Keratinocyte (primary cell): ENCODE measurements at regions not wholly inside any gene's neighbourhood (a gene's known extent, or its start where the extent isn't known, plus 50 kb on each side); places are given as distances from the start of the nearest gene placed in this dataset.

ENCODE experiments used
- DNase-seq: peaks from one replicate; pipeline ENCODE4 v3.0.0-alpha.2; 2011; ENCODE audit warnings: low read depth, missing footprints, low spot score
- FAIRE-seq: peaks from 2 replicates; lab custom pipeline; 2011; peaks lifted over from hg19 to GRCh38; lab: Jason Lieb, UNC
- H2AFZ ChIP-seq: 2 replicates; pipeline ENCODE4 v1.6.0; 2012; ENCODE audit warnings: low read length, control low read depth, inconsistent platforms; ENCODE audit not compliant: control insufficient read depth
- H3K27ac ChIP-seq: 2 replicates; pipeline ENCODE4 v1.5.1; 2011; ENCODE audit warnings: low read length; ENCODE audit not compliant: control insufficient read depth, insufficient read depth
- H3K27me3 ChIP-seq: 3 replicates; pipeline ENCODE4 v1.6.0; 2011; ENCODE audit warnings: low read length; ENCODE audit not compliant: control insufficient read depth, insufficient read depth; ENCODE audit errors: extremely low read depth
- H3K36me3 ChIP-seq, 2 experiments: 2 replicates in 1 of 2; 3 replicates in 1 of 2; pipeline ENCODE4 v1.5.1; 2011; ENCODE audit warnings: low read length in 2 of 2, mild to moderate bottlenecking in 1 of 2; ENCODE audit not compliant: control insufficient read depth in 2 of 2, insufficient read depth in 2 of 2; ENCODE audit errors: extremely low read depth in 1 of 2
- H3K4me1 ChIP-seq: 3 replicates; pipeline ENCODE4 v1.5.1; 2011; ENCODE audit warnings: low read length; ENCODE audit not compliant: control insufficient read depth, insufficient read depth; ENCODE audit errors: extremely low read depth
- H3K4me2 ChIP-seq: 3 replicates; pipeline ENCODE4 v1.6.0; 2011; ENCODE audit warnings: low read depth, low read length; ENCODE audit not compliant: control insufficient read depth, insufficient read depth; ENCODE audit errors: extremely low read depth
- H3K4me3 ChIP-seq, 3 experiments: fragments of 200-600 bp in 1 of 3; sonication (generic) in 1 of 3; 2 replicates in 2 of 3; 3 replicates in 1 of 3; pipeline ENCODE4 v1.5.1; 2011 to 2016; ENCODE audit warnings: low read length in 3 of 3, mild to moderate bottlenecking in 3 of 3, control low read depth in 2 of 3, inconsistent platforms in 1 of 3, low read depth in 1 of 3, mixed read lengths in 1 of 3, mixed run types in 1 of 3, moderate library complexity in 1 of 3; ENCODE audit not compliant: control insufficient read depth in 2 of 3, insufficient read depth in 2 of 3; ENCODE audit errors: extremely low read depth in 1 of 3
- H3K79me2 ChIP-seq: 2 replicates; pipeline ENCODE4 v1.6.0; 2012; ENCODE audit warnings: low read length; ENCODE audit not compliant: control insufficient read depth, insufficient read depth
- H3K9ac ChIP-seq: 3 replicates; pipeline ENCODE4 v1.6.0; 2011; ENCODE audit warnings: low read length; ENCODE audit not compliant: control insufficient read depth, insufficient read depth; ENCODE audit errors: extremely low read depth
- H3K9me1 ChIP-seq: 3 replicates; pipeline ENCODE4 v1.6.0; 2011; ENCODE audit warnings: low read length; ENCODE audit not compliant: control insufficient read depth, insufficient read depth; ENCODE audit errors: extremely low read depth
- H3K9me3 ChIP-seq: 2 replicates; pipeline ENCODE4 v1.5.1; 2012; ENCODE audit warnings: low read depth, low read length; ENCODE audit not compliant: control insufficient read depth
- H4K20me1 ChIP-seq: 3 replicates; pipeline ENCODE4 v1.6.0; 2011; ENCODE audit warnings: low read length; ENCODE audit not compliant: control insufficient read depth, insufficient read depth; ENCODE audit errors: extremely low read depth
- EZH2 ChIP-seq: IDR thresholded peaks from one replicate; pipeline ENCODE4 v1.6.1; 2012; ENCODE audit warnings: inconsistent platforms, mild to moderate bottlenecking, low read length, moderate library complexity
- dilution Hi-C: fragments of 300-500 bp; cut with MboI; formaldehyde crosslinking; loops from one replicate; pipeline ENCODE4 v1.7.0; 2020; ENCODE audit warnings: low sequenced_read_pairs; ENCODE audit not compliant: extremely low pct_ligation_motif_present
- TF ChIP-seq, protein P1 (sequence below), 3 experiments: IDR thresholded peaks in 1 of 3; conservative IDR thresholded peaks in 1 of 3; optimal IDR thresholded peaks in 1 of 3; 2 replicates in 2 of 3; 3 replicates in 1 of 3; pipeline versions ENCODE3 to v1.5.1; 2011; ENCODE audit warnings: low read length in 3 of 3, mild to moderate bottlenecking in 3 of 3, moderate library complexity in 2 of 3, control low read depth in 1 of 3, inconsistent platforms in 1 of 3; ENCODE audit not compliant: insufficient read depth in 2 of 3; ENCODE audit errors: extremely low read depth in 1 of 3

DNA sequence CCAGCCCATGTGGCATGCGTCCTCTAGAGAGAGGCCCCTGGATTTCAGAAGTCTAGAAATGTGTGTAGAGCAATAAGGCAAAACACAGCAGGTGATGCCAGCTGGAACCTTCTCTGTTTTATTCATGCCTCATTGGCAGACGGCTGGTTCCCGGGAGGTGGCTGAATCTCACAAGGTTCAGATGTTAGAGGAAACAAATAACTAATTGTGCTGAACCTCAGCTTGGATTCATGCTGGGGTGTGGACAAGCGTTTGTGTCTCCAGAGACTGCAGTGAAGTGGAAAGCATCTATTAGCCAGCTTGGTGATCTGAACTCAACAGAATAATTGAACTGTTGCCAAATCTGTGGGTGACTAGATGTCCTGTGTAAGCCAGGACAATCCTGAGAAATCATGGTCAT lies 131.1 kb upstream of the NR4A3 start:
- H3K79me2 ChIP-seq: no peaks in the 10 kb centered on the region
- H3K27ac ChIP-seq: no peak overlapping the region
- FAIRE-seq (no peak), DNase-seq (no peak)
- H3K4me2 ChIP-seq: no peak overlapping the region
- no peak overlapping the region for H3K9ac ChIP-seq
- H2AFZ ChIP-seq: no peak overlapping the region
- dilution Hi-C loops: no loop called here
- H3K4me3 ChIP-seq: no peak overlapping the region
- H3K36me3 ChIP-seq: no peaks in the 10 kb centered on the region
- no peak for TF ChIP-seq EZH2
- TF ChIP-seq, protein P1, sequence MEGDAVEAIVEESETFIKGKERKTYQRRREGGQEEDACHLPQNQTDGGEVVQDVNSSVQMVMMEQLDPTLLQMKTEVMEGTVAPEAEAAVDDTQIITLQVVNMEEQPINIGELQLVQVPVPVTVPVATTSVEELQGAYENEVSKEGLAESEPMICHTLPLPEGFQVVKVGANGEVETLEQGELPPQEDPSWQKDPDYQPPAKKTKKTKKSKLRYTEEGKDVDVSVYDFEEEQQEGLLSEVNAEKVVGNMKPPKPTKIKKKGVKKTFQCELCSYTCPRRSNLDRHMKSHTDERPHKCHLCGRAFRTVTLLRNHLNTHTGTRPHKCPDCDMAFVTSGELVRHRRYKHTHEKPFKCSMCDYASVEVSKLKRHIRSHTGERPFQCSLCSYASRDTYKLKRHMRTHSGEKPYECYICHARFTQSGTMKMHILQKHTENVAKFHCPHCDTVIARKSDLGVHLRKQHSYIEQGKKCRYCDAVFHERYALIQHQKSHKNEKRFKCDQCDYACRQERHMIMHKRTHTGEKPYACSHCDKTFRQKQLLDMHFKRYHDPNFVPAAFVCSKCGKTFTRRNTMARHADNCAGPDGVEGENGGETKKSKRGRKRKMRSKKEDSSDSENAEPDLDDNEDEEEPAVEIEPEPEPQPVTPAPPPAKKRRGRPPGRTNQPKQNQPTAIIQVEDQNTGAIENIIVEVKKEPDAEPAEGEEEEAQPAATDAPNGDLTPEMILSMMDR (optimal IDR thresholded peaks at IDR 0.05 in 1 of 3, IDR thresholded peaks at IDR 0.05 in 1 of 3, conservative IDR thresholded peaks at IDR 0.05 in 1 of 3; ENCODE audit: extremely low read depth in 1 of 3, insufficient read depth in 2 of 3, low read length in 3 of 3): no peak
- H3K9me3 ChIP-seq: no peaks in the 10 kb centered on the region
- H3K9me1 ChIP-seq: no peaks in the 10 kb centered on the region
- no peaks in the 10 kb centered on the region for H4K20me1 ChIP-seq
- no peaks in the 10 kb centered on the region for H3K4me1 ChIP-seq
- no peaks in the 10 kb centered on the region for H3K27me3 ChIP-seq

DNA sequence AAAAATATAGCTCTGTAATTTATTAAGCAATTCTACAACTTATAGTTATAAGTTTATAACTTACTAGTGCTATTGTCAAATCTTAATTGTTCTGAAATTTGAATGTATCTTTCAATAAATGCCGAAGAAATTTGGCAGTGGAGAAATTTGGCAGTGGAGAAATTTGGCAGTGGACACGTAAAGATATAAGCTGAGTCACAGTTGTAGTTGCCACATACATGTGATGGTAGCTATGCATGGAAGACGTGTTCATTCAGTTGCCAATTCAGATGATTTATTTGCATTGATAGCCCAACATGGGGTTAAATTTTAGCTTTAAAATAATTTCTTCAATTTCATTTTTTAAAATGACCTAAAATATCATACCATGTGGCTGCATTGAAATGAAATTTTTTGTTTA lies 127.8 kb upstream of the NR4A3 start:
- Histone ChIP-seq H3K79me2 (no peaks in the 10 kb centered on the region), H3K36me3 (no peaks in the 10 kb centered on the region), H3K4me1 (no peaks in the 10 kb centered on the region), H3K4me3 (no peak overlapping the region), H2AFZ (no peak overlapping the region), H3K27ac (no peak overlapping the region), H3K9me3 (no peaks in the 10 kb centered on the region), H3K9me1 (no peaks in the 10 kb centered on the region), H4K20me1 (no peaks in the 10 kb centered on the region), H3K4me2 (no peak overlapping the region), H3K9ac (no peak overlapping the region), H3K27me3 (no peaks in the 10 kb centered on the region)
- dilution Hi-C loops: no loop called here
- DNase-seq (no peak), FAIRE-seq (no peak)
- TF ChIP-seq EZH2: no peak

DNA sequence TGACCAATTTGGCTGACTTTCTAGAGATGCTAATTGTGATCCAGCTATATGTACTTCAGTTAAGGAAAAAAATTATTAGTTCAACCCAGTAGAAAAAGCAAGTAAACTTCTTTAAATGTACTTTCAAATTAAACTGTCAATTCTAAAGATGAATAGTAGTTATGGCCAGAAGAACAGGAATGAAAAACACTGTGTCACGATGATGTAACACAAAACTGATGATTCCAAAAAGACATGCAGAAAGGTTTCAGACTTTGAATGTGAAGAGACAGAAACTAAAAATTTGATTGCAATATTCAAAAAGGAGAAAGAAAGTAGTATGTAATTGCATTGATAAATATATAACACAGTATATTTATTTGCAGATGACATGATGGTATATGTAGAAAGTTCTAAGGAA lies 127.3 kb upstream of the NR4A3 start:
- Histone ChIP-seq H2AFZ (no peak overlapping the region), H3K4me3 (no peak overlapping the region), H3K9me1 (no peaks in the 10 kb centered on the region), H3K4me2 (no peak overlapping the region), H3K9ac (no peak overlapping the region), H4K20me1 (no peaks in the 10 kb centered on the region), H3K4me1 (no peaks in the 10 kb centered on the region), H3K27me3 (no peaks in the 10 kb centered on the region), H3K79me2 (no peaks in the 10 kb centered on the region), H3K36me3 (no peaks in the 10 kb centered on the region), H3K9me3 (no peaks in the 10 kb centered on the region), H3K27ac (no peak overlapping the region)
- DNase-seq (no peak), FAIRE-seq (no peak)
- dilution Hi-C loops: no loop called here
- TF ChIP-seq EZH2: no peak
- TF ChIP-seq, protein P1 (optimal IDR thresholded peaks at IDR 0.05 in 1 of 3, IDR thresholded peaks at IDR 0.05 in 1 of 3, conservative IDR thresholded peaks at IDR 0.05 in 1 of 3; ENCODE audit: extremely low read depth in 1 of 3, insufficient read depth in 2 of 3, low read length in 3 of 3): no peak
